ENCODE measurements at regions not wholly inside any gene's neighbourhood (a gene's known extent, or its start where the extent isn't known, plus 50 kb on each side); places are given as distances from the start of the nearest gene placed in this dataset.

DNA sequence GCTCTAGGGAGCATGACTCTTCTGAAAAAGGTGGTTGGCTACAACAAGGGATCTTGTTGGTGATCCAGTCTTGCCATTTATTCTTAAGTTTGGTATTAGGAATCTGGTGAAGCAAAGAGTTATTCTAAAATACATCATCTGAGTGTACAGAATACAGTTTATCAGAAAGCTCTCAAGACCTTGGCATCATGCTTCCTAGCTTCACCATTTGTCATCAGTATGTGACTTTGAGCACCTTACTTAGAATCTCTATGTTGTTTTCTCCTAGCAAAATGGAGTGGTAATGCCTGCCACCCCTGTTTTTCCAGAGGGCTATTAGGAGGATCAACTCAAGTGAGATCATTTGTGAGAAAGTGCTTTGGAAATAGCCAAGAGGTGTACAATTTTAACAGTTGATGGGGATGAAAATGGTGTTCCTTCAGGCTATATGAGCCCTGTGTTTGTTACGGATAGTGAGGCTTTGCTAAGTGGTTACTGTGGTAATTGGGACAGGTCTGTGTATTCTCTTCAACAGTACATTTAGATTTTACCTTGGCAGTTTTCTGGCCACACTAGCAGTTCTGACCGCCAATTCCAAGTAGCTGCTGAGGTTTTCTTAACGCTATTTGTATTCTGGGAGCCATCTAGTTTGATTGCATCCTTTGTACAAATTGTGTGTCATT lies 120.5 kb downstream of the DISP1 start:
- TF ChIP-seq POLR2AphosphoS5 (IDR thresholded peaks at IDR 0.05; ENCODE audit: low read depth, low read length): no peak
- TF ChIP-seq, protein P1, sequence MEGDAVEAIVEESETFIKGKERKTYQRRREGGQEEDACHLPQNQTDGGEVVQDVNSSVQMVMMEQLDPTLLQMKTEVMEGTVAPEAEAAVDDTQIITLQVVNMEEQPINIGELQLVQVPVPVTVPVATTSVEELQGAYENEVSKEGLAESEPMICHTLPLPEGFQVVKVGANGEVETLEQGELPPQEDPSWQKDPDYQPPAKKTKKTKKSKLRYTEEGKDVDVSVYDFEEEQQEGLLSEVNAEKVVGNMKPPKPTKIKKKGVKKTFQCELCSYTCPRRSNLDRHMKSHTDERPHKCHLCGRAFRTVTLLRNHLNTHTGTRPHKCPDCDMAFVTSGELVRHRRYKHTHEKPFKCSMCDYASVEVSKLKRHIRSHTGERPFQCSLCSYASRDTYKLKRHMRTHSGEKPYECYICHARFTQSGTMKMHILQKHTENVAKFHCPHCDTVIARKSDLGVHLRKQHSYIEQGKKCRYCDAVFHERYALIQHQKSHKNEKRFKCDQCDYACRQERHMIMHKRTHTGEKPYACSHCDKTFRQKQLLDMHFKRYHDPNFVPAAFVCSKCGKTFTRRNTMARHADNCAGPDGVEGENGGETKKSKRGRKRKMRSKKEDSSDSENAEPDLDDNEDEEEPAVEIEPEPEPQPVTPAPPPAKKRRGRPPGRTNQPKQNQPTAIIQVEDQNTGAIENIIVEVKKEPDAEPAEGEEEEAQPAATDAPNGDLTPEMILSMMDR (IDR thresholded peaks at IDR 0.05 in 2 of 3, conservative IDR thresholded peaks at IDR 0.05 in 1 of 3; ENCODE audit: borderline replicate concordance in 1 of 3, insufficient read depth in 1 of 3, low read depth in 2 of 3, low read length in 2 of 3): no peak
- no peak for TF ChIP-seq SIN3A (IDR thresholded peaks at IDR 0.05; ENCODE audit: low read depth)
- TF ChIP-seq, protein P2, sequence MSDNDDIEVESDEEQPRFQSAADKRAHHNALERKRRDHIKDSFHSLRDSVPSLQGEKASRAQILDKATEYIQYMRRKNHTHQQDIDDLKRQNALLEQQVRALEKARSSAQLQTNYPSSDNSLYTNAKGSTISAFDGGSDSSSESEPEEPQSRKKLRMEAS (IDR thresholded peaks at IDR 0.05): no peak
- TF ChIP-seq POLR2A (IDR thresholded peaks at IDR 0.05; ENCODE audit: borderline replicate concordance, extremely low read depth, insufficient read depth, insufficient read length): no peak
- TF ChIP-seq SRF (IDR thresholded peaks at IDR 0.05; ENCODE audit: low read depth): no peak
- TF ChIP-seq JUND (IDR thresholded peaks at IDR 0.05): no peak
- TF ChIP-seq ZNF274 (IDR thresholded peaks at IDR 0.05; ENCODE audit: low read depth, low read length): no peak
- no peak for TF ChIP-seq TCF7L2 (IDR thresholded peaks at IDR 0.05; ENCODE audit: borderline replicate concordance, extremely low read depth, insufficient read depth, insufficient read length)
